Neural cell (in vitro differentiated cells): ENCODE measurements at regions not wholly inside any gene's neighbourhood (a gene's known extent, or its start where the extent isn't known, plus 50 kb on each side); places are given as distances from the start of the nearest gene placed in this dataset.

Experiments
- CTCF ChIP-seq: fragments of 450-650 bp; IDR thresholded peaks from 2 replicates; pipeline ENCODE4 v1.5.1; 2014; ENCODE audit warnings: antibody characterized with exemption, mild to moderate bottlenecking, moderate library complexity; ENCODE audit not compliant: poor library complexity, severe bottlenecking
- EP300 ChIP-seq: fragments of 450-650 bp; conservative IDR thresholded peaks from 2 replicates; pipeline ENCODE4 v1.6.1; 2014; ENCODE audit warnings: antibody characterized with exemption, mild to moderate bottlenecking, moderate library complexity; ENCODE audit not compliant: poor library complexity, severe bottlenecking
- EZH2 ChIP-seq: fragments of 200-600, 300-800 bp; shearing (Covaris generic), sonication (generic); IDR thresholded peaks from 2 replicates; pipeline ENCODE4 v1.6.1; 2014; ENCODE audit warnings: antibody characterized with exemption, low read length, borderline replicate concordance, mild to moderate bottlenecking; ENCODE audit not compliant: insufficient read depth, poor library complexity, severe bottlenecking

GRCh38 chr20:7622399-7622961, 317.8 kb downstream of the HAO1 start:
- TF ChIP-seq CTCF (no peak), EZH2 (no peak), EP300 (no peak)
